Ishikawa (cell line): ENCODE measurements at regions not wholly inside any gene's neighbourhood (a gene's known extent, or its start where the extent isn't known, plus 50 kb on each side); places are given as distances from the start of the nearest gene placed in this dataset.

ENCODE experiments used
- CEBPB ChIP-seq: IDR thresholded peaks from 2 replicates; pipeline ENCODE4 v1.6.1; 2012
- EP300 ChIP-seq: IDR thresholded peaks from 2 replicates; pipeline ENCODE4 v1.6.1; 2012; ENCODE audit warnings: borderline replicate concordance
- REST ChIP-seq: IDR thresholded peaks from 2 replicates; pipeline ENCODE4 v1.6.1; 2012; ENCODE audit warnings: low read depth, mild to moderate bottlenecking
- TAF1 ChIP-seq: IDR thresholded peaks from 2 replicates; pipeline ENCODE4 v1.6.1; 2012; ENCODE audit warnings: low read depth, mild to moderate bottlenecking

GRCh38 chr4:14072506-14072905 is 445.0 kb upstream of the BOD1L1 start:
- TF ChIP-seq REST (no peak), TAF1 (no peak), CEBPB (no peak), EP300 (no peak)
